Upper lobe of right lung (tissue), 1 donor: ENCODE measurements at regions not wholly inside any gene's neighbourhood (a gene's known extent, or its start where the extent isn't known, plus 50 kb on each side); places are given as distances from the start of the nearest gene placed in this dataset.
"Not testable (repeated sequence)": the region's sequence is repeated elsewhere in the genome, so short reads cannot be mapped to it uniquely, and the experiment has no call there.

Source experiments
- ATAC-seq: fragments of 200-7000 bp; cut with Tn5 transposase; one replicate; pipeline ENCODE4 v1.9.1; 2020; ENCODE audit warnings: mild to moderate bottlenecking, moderate library complexity
- DNase-seq: peaks from one replicate; pipeline ENCODE4 v3.0.0-alpha.2; 2020
- H3K27ac ChIP-seq: fragments of 200-600 bp; one replicate; pipeline ENCODE4 v1.8.0; 2022
- H3K27me3 ChIP-seq: fragments of 200-600 bp; one replicate; pipeline ENCODE4 v1.8.0; 2022; ENCODE audit warnings: mild to moderate bottlenecking
- H3K36me3 ChIP-seq: fragments of 200-600 bp; one replicate; pipeline ENCODE4 v1.8.0; 2022
- H3K4me1 ChIP-seq: fragments of 200-600 bp; one replicate; pipeline ENCODE4 v1.8.0; 2022
- H3K4me3 ChIP-seq: fragments of 200-600 bp; one replicate; pipeline ENCODE4 v1.8.0; 2022; ENCODE audit warnings: mild to moderate bottlenecking
- H3K9me3 ChIP-seq: fragments of 200-600 bp; one replicate; pipeline ENCODE4 v1.8.0; 2022
- intact Hi-C: fragments of 100-400 bp; cut with DNase I; formaldehyde crosslinking; loops from one replicate; pipeline ENCODE4 v1.11.0; 2022
- donor health status: DM: no; HTN: yes; CAD: no; lungs with severe emphysema.

- H3K27me3 ChIP-seq, H3K4me1 ChIP-seq, H3K36me3 ChIP-seq, H3K27ac ChIP-seq, H3K9me3 ChIP-seq, intact Hi-C loops, ATAC-seq, H3K4me3 ChIP-seq: not testable (repeated sequence)
- peak; percentile 3 for DNase-seq
These were observed 179.7 kb downstream of the TRIM51G start for GRCh38 chr11:48803955-48804354.
